ENCODE measurements at regions not wholly inside any gene's neighbourhood (a gene's known extent, or its start where the extent isn't known, plus 50 kb on each side); places are given as distances from the start of the nearest gene placed in this dataset.

GRCh38 chr14:105909046-105909827 lies 382.9 kb downstream of the TMEM121 start:
- WGBS, 2 experiments (ENCODE audit: extremely low coverage in 1 of 2, insufficient coverage in 1 of 2, insufficient read length in 1 of 2, insufficient replicate concordance in 2 of 2, low coverage in 1 of 2, low lambda C conversion rate in 2 of 2, missing lambda C conversion rate in 1 of 2): 92% methylated on average over 10 of the region's 14 CpGs; no CpG with 5 or more reads in 1 of the 2 experiments
- no peak for FAIRE-seq

More at GRCh38 chr14:105909046-105909827, 382.9 kb downstream of the TMEM121 start:
- H3K9me3 ChIP-seq (ENCODE audit: insufficient read depth in 2 of 2, low read depth in 1 of 2, low read length in 1 of 2): peaks cover 53 to 95% of the 10 kb centered on the region in 2 experiments
- H3K27me3 ChIP-seq (replicated peaks in 1 of 4; ENCODE audit: control insufficient read depth in 3 of 4, extremely low read depth in 1 of 4, insufficient read depth in 3 of 4, low read length in 3 of 4): no peaks in the 10 kb centered on the region
- H3K4me3 ChIP-seq (ENCODE audit: extremely low read depth in 1 of 4, insufficient read depth in 2 of 4, low read depth in 3 of 4, low read length in 4 of 4): no peak overlapping the region
- H3K4ac ChIP-seq (replicated peaks; ENCODE audit: insufficient read length, low read depth, low read length): no peak overlapping the region
- ChIA-PET CTCF (ENCODE audit: partially characterized antibody) (no interaction called here), POLR2A (ENCODE audit: partially characterized antibody) (no interaction called here)
- no peak overlapping the region for H3K23ac ChIP-seq (ENCODE audit: insufficient read length)
- no peaks in the 10 kb centered on the region for H3K23me2 ChIP-seq (ENCODE audit: low read depth, low read length)
- no peak overlapping the region for H4K5ac ChIP-seq (ENCODE audit: insufficient read length, low read depth, low read length)
- DNase-seq (ENCODE audit: low read depth in 1 of 2, low spot score in 2 of 2): no peak
- no peak overlapping the region for H2BK12ac ChIP-seq (ENCODE audit: low read depth, low read length)
- H3K4me1 ChIP-seq (replicated peaks in 1 of 4; ENCODE audit: control insufficient read depth in 3 of 4, insufficient read depth in 4 of 4, low read length in 3 of 4): no peaks in the 10 kb centered on the region
- no peaks in the 10 kb centered on the region for H3K79me1 ChIP-seq (ENCODE audit: low read depth, low read length)
- no peaks in the 10 kb centered on the region for H3K36me3 ChIP-seq (ENCODE audit: control insufficient read depth in 2 of 4, insufficient read depth in 4 of 4, low read length in 3 of 4)
- H4K20me1 ChIP-seq (replicated peaks in 1 of 2; ENCODE audit: control insufficient read depth in 1 of 2, insufficient read depth in 2 of 2, low read length in 2 of 2): no peaks in the 10 kb centered on the region
- no peak overlapping the region for H2AK5ac ChIP-seq (ENCODE audit: low read depth, low read length)
- H3K4me2 ChIP-seq (ENCODE audit: insufficient read depth in 1 of 2, low read depth in 2 of 2, low read length in 2 of 2): no peak overlapping the region
- H3K79me2 ChIP-seq (ENCODE audit: control insufficient read depth in 1 of 2, insufficient read depth in 2 of 2, low read length in 2 of 2): no peaks in the 10 kb centered on the region
- H3K9ac ChIP-seq (replicated peaks in 1 of 4; ENCODE audit: extremely low read depth in 1 of 4, low read depth in 3 of 4, low read length in 3 of 4): no peak overlapping the region
- no peak overlapping the region for H3K18ac ChIP-seq (ENCODE audit: extremely low read depth, low read length)
- H2BK20ac ChIP-seq (ENCODE audit: low read length): no peak overlapping the region
- H3K56ac ChIP-seq (replicated peaks; ENCODE audit: insufficient read length, low read depth, low read length): no peak overlapping the region
- no peak overlapping the region for H3K14ac ChIP-seq (ENCODE audit: insufficient read length)
- no peak overlapping the region for H2BK120ac ChIP-seq (replicated peaks; ENCODE audit: low read depth, low read length)
- H4K8ac ChIP-seq (ENCODE audit: extremely low read depth, insufficient read depth, low read length): no peak overlapping the region
- no peak overlapping the region for H3K27ac ChIP-seq (ENCODE audit: low read depth, low read length)
- H2BK15ac ChIP-seq (ENCODE audit: low read length): no peak overlapping the region
- no peak overlapping the region for H2AFZ ChIP-seq (ENCODE audit: low read length)
- no peak for TF ChIP-seq MAX (IDR thresholded peaks at IDR 0.05)
- no peak overlapping the region for H2BK5ac ChIP-seq (ENCODE audit: low read depth, low read length)
- no peak overlapping the region for H4K91ac ChIP-seq (replicated peaks; ENCODE audit: insufficient read length, low read length)

All from H1 (cell line).